ENCODE measurements at regions not wholly inside any gene's neighbourhood (a gene's known extent, or its start where the extent isn't known, plus 50 kb on each side); places are given as distances from the start of the nearest gene placed in this dataset.

GRCh38 chrX:15988661-15989603 is 134.3 kb upstream of the AP1S2 start:
- no peak for DNase-seq (ENCODE audit: low spot score in 2 of 2)
- FAIRE-seq = no peak

DNA sequence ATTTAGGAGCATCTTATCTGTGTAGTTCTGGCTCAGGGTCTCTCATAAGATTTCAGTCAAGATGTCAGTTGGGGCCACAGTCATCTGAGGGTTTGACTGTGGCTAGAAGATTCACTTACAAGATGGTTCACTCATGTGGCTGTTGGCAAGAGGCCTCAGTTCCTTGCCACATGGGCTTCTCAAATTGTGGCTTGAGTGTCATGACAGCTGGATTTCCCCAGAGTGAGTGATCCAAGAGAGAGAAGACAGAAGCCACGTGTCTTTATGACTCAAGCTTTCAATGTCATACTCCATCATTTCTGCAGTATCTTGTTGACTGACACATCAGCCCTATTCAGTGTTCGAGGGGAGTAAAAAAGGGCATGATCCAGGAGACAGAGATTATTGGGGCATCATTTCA is 131.3 kb upstream of the AP1S2 start:
- DNase-seq (ENCODE audit: low spot score in 2 of 2) (no peak), FAIRE-seq (no peak)

DNA sequence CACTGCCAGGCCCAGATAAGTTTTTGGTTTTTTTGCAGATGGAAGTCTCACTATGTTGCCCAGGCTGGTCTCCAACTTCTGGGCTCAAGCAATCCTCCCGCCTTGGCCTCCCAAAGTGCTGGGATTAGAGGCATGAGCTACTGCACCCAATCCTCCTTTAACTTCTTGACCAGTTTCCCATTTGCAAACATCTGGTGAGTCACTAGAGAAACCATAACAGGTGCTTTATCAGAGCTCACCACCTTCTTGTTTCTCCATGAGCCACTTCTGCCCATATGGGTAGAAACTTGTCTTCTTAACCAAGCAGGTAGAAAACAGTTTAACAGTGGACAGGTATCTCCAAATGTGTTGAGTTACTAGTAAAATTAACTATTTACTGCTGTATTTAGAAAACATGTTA is 128.4 kb upstream of the AP1S2 start:
- FAIRE-seq = no peak

DNA sequence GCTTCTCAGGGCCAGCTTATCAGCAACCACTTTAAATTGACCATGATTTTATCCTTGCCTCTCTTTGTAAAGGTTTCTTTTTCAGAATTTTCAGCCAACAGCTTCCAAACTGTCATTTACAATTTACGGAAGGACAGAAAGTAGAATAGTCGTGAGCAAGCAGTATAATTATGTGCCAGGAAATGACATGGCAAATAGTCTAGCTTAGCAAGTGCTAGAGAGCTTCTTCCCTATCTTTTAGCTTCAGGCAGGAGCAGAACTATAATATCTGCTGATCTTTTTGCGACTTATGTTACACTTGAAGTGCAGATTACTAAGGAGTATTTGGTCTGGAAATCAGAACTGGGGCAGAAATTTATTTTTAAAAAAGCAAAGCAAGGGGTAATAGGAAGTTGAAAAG is 123.0 kb upstream of the AP1S2 start:
- DNase-seq (ENCODE audit: low spot score in 2 of 2) (no peak), FAIRE-seq (no peak)

More for the DNA sequence above, 128.4 kb upstream of the AP1S2 start:
- DNase-seq (ENCODE audit: low spot score in 2 of 2) = no peak

DNA sequence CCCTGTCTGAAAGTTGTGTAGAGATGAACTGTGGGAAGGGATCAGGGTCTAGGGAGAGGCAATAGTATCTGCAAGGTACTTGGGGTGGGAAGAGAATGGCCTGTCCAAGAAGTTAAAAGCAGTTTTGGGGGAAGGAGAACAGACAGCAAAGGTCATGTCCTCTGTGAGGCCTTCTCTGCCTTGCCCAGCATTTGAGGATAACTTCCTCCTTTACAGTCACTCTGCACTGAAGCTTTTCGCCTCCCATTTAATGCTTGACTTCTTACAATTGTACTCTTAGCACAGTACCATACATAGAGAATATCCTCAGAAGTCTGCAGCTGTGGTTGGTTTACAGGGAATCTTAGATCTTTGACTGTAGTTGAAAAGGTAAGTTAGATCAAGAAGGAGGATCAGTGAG is 121.8 kb upstream of the AP1S2 start:
- no peak for FAIRE-seq
- DNase-seq (ENCODE audit: low spot score in 2 of 2) = no peak

DNA sequence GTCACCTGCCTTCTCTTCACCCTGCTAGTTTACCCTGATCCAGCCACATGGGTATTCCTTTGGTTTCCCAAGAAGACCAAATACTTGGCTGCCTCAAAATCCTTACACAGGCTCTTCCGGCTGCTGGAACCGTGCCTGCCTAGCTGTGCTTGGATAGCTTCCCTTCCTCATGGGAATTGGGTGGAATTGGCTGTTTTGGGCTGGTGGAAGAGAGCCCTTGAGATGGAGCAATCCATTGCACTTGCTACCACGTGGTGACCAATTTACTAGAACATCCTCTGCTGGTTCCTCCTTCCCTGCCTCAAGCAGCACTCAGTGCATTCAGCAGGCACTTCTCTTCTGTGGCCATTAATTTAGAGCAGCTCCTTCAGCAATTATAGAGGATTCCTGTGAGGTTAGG is 119.3 kb upstream of the AP1S2 start:
- no peak for DNase-seq (ENCODE audit: low spot score in 2 of 2)
- no peak for FAIRE-seq

DNA sequence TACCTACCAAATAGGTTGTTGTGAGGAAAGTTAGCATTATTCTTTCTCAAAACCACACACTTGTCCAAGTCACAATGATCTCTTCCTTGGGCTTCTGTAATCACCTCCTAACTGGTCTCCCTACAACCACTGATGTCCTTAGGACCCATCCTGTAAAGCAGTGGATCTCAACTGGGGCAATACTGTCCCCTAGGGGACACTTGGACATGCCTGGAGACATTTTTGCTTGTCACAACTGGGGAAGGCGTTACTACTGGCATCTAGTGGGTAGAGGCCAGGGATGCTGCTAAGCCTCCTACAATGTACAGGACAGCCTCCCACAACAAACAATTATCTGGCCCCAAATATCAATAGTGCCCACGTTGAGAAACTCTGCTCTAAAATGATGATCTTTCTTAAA is 118.7 kb upstream of the AP1S2 start:
- FAIRE-seq = no peak
- DNase-seq (ENCODE audit: low spot score in 2 of 2) = peak; percentile 10 to 20

GRCh38 chrX:15971696-15972095 is 117.1 kb upstream of the AP1S2 start:
- DNase-seq (ENCODE audit: low spot score in 2 of 2) (no peak), FAIRE-seq (no peak)

DNA sequence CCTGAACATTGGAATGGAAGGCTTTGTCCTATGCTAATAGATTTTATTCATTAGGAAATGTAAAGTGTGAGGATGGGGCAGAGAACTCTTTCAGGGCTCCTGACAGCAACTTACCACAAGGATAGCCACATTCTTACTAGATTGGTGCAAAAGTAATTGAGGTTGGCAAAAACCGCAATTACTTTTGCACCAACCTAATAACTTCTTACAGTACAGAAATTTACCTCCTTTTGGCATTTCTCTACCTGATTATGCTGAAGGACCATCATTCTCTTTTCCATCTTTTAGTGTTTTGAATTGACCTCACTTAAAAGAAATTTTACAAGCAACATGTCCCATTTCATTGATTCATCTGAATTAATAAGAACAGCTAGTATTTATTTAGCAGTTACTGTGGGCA is 109.2 kb upstream of the AP1S2 start:
- FAIRE-seq = no peak

DNA sequence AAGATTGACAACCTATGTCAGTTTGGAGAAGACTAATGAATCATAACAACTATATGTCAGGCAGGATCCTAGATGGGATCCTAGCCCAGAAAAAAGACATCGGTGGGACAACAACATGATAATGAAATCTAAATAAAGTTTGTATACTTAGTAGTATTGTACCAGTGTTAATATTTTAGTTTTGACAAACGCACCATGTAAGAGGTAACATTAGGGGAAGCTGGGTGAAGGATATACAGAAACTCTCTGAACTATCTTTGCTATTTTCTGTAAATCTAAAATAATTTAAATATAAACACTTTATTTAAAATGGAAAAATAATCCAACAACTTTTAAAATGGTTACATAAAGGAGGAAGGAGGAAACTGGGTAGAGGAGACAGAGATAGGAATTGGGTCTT is 105.6 kb upstream of the AP1S2 start:
- no peak for DNase-seq (ENCODE audit: low spot score in 2 of 2)
- FAIRE-seq = no peak

More for the DNA sequence above, 109.2 kb upstream of the AP1S2 start:
- no peak for DNase-seq (ENCODE audit: low spot score in 2 of 2)

DNA sequence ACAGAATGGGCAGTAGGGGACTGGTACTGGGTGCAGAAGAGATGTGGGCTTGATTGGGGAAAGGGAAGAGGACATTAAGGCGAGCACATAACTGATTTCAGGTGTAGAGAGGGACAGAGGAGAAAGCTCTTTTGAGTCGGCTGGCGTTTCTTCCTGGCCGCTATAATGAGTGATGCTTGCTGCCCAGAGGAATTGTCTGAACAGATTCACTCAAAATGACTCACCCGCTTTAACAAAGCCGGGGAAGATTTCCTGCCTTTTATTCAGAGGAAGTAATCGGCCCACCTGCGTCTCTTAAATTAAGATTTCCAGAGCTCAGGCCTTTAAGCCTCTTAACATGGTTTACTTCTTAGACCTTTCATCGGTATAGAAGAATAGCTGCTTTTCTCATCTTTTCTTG is 102.1 kb upstream of the AP1S2 start:
- FAIRE-seq (no peak), DNase-seq (ENCODE audit: low spot score in 2 of 2) (no peak)

DNA sequence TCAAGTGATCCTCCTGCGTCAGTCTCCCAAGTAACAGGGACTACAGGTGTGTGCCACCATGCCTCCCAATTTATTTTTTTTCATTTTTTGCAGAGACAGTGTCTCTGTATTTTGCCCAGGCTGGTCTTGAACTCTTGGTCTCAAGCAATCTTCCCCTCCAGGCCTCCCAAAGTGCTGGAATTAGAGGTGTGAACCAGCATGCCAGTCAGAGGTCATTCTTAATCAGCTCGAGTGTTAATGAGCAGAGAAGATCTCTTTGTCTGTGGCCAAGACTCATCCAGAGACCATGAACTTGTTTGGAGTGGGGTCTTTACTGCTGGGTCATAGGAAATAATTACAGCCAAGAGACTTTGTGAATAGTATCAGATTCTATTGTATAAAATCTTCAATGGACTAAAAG is 99.2 kb upstream of the AP1S2 start:
- no peak for FAIRE-seq

DNA sequence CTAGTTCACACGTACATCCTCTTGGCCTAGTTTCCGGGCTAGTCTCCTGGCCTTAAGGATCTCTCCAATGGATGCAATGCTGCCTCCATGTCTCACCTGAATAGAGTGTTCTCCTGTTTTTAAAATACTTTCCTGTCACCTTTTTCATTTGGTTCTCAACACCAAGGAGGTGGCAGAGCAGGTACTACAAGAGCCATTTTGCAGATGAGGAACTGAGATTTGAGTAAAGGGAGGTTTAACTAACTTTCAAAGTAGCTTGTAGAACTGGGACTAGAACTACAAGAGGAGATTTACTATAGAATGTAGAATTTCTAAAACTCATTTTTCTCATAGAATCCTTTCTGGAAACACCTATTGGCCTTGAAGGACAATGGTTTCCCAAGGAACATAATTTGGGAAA is 97.6 kb upstream of the AP1S2 start:
- no peak for FAIRE-seq
- DNase-seq (ENCODE audit: low spot score in 2 of 2) = no peak

More for the DNA sequence above, 99.2 kb upstream of the AP1S2 start:
- DNase-seq (ENCODE audit: low spot score in 2 of 2) = no peak

DNA sequence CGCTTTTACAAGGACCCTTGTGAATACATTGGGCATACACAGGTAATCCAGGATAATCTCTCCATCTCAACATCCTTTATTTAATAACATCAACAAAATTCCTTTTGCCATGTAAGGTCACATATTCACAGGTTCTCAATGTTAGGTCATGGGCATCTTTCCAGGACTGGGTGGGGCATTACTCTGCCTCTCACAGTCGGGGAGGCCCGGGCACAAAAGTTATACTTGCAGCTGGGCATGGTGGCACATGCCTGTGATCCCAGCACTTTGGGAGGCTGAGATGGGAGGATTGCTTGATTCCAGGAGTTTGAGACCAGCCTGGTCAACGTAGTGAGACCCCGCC is 93.7 kb upstream of the AP1S2 start:
- FAIRE-seq (no peak), DNase-seq (ENCODE audit: low spot score in 2 of 2) (no peak)

DNA sequence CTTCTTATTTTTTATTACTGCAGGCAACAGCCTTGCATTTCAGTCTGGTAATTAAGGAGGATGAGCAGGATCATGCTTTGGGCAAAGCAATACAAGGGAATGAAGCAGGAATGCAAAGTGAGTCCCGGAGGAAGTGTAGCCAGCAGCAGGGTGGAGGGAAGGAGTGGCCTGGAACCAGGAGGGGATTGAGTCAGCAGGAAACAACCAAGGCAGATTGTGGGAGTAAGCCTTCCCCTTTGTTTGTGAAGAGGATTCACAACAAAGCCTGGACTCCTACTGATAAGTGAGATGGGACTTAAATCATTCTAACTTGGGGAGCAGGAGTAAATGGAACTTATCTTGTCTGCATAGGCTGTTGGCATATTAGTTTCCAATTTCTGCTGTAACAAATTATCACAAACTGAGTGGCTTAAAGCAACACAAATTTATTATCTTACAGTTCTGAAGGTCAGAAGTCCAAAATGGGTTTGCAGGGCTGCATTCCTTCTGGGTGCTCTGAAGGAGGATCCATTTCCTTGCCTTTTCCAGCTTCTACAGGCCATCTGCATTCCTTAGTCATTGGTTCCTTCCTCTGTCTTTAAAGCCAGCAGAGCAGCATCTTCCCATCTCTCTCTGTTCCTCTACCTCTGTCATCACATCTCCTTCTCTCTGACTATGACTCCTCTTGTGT is 93.2 kb upstream of the AP1S2 start:
- FAIRE-seq = no peak
- DNase-seq (ENCODE audit: low spot score in 2 of 2) = no peak

GRCh38 chrX:15946783-15947580 is 92.4 kb upstream of the AP1S2 start:
- FAIRE-seq (no peak), DNase-seq (ENCODE audit: low spot score in 2 of 2) (no peak)

GRCh38 chrX:15943391-15943790 is 88.8 kb upstream of the AP1S2 start:
- FAIRE-seq (no peak), DNase-seq (ENCODE audit: low spot score in 2 of 2) (no peak)

DNA sequence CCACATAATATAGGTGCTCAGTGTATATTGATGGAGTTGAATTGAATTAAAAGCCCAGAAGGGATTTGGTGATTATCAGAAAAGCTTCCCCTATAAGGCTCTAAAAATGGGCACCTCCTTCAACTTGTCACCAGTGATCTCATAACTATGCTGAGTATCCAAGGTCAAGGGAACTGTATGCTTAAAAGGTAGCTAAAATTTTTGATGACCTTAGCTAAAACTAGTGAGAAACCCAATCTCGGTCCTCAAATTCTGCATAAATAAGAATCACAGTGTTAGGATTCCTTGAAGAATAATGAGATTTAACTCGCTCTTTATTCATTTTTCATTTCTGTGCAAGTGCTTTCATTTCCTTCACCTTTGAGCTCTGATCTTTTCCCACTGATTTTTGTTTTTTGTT is 87.7 kb upstream of the AP1S2 start:
- DNase-seq (ENCODE audit: low spot score in 2 of 2) = no peak
- no peak for FAIRE-seq

GRCh38 chrX:15939737-15940136 is 85.1 kb upstream of the AP1S2 start:
- FAIRE-seq = no peak
- no peak for DNase-seq (ENCODE audit: low spot score in 2 of 2)

- DNase-seq (ENCODE audit: low spot score in 2 of 2) = no peak
- FAIRE-seq = no peak
These were observed 83.5 kb upstream of the AP1S2 start for GRCh38 chrX:15938072-15938471.

- no peak for FAIRE-seq
- no peak for DNase-seq (ENCODE audit: low spot score in 2 of 2)
These were observed 76.7 kb upstream of the AP1S2 start for GRCh38 chrX:15931362-15931761.
